Right ventricle myocardium inferior (tissue), 1 donor: ENCODE measurements at regions not wholly inside any gene's neighbourhood (a gene's known extent, or its start where the extent isn't known, plus 50 kb on each side); places are given as distances from the start of the nearest gene placed in this dataset.
A peak's percentile ranks its signal among the peaks of the same experiment; 100 is the strongest.
"Not testable (repeated sequence)": the region's sequence is repeated elsewhere in the genome, so short reads cannot be mapped to it uniquely, and the experiment has no call there.

Source experiments
- ATAC-seq: fragments of 200-7000 bp; cut with Tn5 transposase; one replicate; pipeline ENCODE4 v1.9.1; 2020; ENCODE audit warnings: mild to moderate bottlenecking, moderate library complexity
- DNase-seq: peaks from one replicate; pipeline ENCODE4 v3.0.0; 2021; ENCODE audit errors: missing footprints
- intact Hi-C: fragments of 100-400 bp; cut with DNase I; formaldehyde crosslinking; loops from one replicate; pipeline ENCODE4 v1.11.0; 2022
- donor health status: DM: no; HTN: yes; CAD: no; lungs with severe emphysema.

DNA sequence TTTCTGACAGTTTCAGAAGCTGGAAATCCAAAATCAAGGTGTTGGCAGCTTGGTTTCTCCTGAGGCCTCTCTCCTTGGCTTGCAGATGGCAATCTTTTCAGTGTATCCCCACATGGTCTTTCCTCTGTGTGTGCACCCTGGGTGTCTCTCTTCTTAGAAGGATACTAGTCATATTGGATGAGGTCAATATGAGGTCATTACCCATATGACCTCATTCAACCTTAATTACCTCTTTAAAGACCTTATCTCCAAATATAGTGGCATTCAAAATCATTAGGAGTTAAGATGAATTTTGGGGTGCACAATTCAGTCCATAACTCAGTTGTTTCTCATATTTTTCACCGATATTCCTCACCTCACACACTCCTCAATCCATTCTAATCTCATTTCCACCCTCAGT is 92.4 kb upstream of the TGM3 start:
- intact Hi-C loops = no loop called here
- DNase-seq (no peak), ATAC-seq (no peak)

DNA sequence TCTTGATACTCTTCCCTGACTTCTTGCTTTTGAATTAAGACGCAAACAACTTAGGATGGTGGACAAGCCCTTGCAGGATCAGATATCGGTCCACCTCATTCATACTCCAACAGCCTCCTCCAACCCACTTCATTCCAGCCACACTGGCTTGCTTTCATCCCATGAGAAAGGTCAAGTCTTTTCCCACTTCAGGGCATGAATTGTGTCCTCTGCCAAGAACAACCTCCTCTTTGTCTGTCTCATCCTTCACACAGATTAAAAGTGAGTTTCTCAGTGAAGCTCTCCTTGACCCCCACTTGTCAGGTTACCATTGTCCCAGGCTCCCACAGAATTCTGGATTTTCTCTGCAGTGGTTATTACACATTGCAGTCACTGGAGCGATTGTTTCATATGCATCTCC is 91.8 kb upstream of the TGM3 start:
- DNase-seq (no peak), ATAC-seq (no peak)
- intact Hi-C loops = no loop called here

DNA sequence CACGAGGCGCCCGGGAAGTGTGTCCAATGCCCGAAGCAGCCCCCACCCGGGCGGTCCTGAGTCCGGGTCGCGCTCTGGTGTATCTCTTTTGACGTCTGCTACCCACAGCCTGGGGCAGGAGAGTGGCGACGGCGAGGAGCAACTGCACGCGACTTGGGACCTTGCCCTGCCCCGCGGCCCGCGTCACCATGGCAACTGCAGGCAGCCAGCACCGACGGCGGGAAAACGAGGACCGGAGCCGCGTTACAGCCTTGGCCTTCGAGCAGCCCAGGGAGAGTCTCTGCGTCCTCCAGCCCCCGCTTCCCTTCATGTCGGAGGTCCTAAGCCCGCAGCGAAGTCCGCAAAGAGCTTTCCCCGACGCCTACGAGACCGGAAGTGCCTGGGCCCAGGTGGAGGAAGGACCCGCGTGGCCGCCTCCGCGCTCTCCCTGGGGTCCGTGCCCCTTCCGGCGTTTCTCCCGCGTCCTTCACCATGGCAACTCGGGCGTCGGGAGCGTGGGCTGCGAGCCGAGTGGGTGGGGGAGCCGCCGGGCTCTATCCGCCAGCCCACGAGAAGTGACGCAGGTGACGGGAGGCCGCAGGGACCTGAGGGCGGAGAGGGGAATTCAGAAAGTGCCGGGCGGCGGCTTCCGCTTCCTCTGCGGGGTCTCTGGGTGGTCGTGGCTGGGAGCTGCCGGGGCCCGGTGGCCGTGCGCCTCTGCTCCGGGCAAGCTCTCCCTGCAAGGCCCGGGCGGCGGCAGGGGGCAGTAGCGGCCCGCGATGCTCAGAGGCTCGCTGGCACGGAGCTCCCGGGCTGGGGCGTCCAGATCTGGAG is 88.6 kb upstream of the TGM3 start:
- peak; percentile 82 for ATAC-seq
- DNase-seq = peak; percentile 91
- intact Hi-C loops = loop anchor here (5.0 kb wide), 1 partner anchor 245 kb away; no protein-coding TSS in a partner anchor

DNA sequence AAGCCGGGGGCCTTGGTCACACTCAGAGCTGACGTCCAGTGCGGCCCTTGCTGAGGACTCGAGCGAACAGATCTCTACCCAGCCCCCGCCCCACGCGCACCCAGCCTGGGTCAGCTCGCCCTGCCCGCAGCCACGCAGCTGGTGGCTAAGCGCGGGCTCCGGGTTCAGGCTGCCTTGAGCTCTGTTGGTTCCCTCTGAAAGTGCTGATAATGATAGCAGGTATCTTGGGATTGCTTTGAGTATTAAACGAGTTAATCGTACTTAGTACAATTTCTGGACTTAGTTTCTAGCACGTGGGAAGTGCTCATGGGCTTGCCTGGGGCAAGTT is 88.1 kb upstream of the TGM3 start:
- no peak for ATAC-seq
- intact Hi-C loops = loop anchor here (5.0 kb wide), 1 partner anchor 245 kb away; no protein-coding TSS in a partner anchor
- no peak for DNase-seq

DNA sequence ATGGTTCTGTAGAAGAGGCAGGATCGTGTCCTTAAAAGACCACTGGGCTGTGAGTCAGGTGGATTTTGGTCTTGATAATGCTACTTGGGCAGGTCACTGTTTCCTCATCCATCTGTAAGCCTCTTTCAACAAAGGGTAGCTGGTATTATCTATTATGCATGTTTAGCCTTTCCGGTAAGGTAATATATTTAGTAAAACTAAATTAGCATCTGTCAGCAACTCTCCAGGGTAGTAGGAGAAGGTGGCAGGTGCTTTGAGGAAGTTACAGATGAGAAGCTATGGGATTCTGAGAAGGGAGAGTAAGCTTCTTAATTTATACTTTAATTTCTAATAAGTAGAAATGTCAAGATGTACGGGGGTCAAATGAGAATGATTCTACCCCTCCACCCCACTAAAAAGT is 86.9 kb upstream of the TGM3 start:
- intact Hi-C loops = loop anchor here (5.0 kb wide), 1 partner anchor 243 kb away; no protein-coding TSS in a partner anchor
- DNase-seq (no peak), ATAC-seq (no peak)

DNA sequence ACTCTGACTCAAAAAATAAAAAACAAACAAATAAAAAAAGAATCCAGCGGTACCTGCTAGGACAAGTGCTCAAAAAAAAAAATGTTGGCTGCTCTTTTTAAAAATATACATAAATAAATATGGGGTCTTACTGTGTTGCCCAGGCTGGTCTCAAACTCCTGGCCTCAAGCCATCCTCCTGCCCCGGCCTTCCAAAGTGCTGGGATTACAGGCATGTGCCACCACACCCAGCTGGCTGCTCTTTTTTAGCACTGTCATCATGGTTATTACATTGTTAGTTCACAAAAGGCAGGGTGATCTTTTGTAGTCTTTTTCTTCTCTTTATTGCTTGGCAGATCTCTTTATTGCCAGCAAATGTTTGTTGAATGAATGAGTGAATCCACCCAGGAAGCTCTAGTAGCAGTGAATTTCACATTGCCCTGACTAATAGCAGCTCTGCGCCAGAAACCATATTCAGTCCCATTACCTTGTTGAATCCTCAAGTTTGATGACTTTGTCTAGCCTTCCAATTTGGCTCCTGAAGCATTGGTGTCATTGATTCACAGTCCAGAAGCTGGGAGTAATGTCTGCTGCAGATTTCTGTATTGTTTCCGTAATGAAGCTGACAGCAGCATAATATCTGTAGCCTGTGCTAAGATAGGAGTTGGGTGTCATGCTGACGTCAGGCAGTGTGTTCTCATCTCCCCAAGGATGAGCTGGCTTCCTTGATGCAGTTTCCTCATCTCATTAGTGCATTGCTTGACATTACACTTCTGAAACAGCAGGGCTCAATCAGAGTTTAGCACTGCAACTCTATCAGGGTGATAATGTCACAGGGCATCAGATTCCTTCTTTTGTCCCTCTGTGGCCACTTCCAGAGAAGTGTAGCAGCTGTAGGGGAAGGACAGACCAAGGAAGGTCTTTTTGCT is 84.9 kb upstream of the TGM3 start:
- intact Hi-C loops = no loop called here
- ATAC-seq = peak; percentile 88
- peak; percentile 70 for DNase-seq

DNA sequence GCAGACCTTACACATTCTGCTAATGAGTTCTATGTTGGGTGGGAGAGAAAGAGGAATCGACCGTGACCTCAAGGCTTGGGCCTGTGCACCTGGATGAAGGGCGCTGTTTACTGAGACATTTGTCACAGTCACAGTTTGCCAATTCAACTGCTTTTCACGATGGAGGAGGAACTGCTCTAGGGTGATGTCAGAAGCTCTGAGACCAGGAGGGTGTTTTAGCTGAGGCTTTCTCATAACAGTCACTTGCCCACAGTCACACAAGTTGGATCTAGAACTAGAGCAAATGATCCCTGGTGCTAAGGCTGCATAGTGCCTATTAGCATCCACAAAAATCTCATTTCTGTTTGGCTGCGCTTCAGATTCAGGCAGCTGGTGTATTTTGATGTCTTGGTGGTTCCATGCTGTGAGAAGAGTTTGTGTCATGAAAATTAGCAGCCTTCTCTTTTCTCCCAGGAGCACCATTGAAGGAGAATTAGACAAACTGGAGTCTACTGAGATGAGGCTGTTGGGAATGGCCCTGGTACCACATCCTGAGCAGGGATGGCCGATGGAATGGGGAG is 83.3 kb upstream of the TGM3 start:
- DNase-seq (no peak), ATAC-seq (no peak)
- intact Hi-C loops = no loop called here

DNA sequence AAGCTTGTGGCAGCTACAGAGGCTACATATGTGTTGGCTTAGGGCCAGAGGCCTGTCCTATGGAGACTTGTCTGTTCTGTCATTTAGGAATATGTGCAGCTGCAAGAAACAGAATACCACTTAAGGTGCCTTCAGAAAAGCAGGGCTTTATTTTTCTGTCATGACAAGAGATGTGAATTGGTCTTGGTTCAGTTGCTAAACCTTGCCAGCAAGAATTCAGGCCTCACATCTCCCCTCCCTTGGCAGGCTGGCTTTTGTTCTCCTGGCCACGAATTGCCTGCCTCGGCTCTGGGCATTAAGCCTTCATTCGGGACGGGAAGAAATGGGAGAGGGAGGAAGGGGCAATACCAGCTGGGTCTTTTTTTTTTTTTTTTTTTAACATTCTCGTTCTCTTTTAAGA is 82.4 kb upstream of the TGM3 start:
- DNase-seq = no peak
- intact Hi-C loops = no loop called here
- ATAC-seq = no peak

DNA sequence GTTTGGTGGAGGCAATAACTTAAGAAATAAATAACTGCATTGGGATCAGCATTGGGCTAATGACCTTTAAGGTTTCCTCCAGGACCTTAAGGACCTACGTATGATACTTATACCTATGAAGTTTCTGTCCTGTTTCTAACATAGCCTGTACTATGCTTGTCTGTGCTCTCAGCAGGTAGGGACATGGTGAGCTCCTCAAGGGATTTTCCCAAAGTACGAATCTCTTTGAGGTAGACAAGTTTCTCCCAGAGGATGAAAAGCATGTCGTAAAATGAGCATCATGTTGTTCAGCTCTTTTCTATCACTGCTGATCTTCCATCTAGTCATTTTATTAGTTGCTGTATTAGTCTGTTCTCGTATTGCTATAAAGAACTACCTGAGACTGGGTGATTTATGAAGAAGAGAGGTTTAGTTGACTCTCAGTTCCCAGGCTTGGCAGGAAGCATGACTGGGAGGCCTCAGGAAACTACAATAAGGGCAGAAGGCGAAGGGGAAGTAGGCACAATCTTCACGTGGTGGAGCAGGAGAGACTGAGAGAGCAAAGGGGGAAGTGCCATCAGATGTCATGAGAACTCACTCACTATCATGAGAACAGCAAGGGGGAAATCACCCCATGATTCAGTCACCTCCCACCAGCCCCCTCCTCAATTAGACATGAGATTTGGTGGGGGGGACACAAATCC is 77.8 kb upstream of the TGM3 start:
- DNase-seq (no peak), ATAC-seq (peak; percentile 54)
- intact Hi-C loops = no loop called here

DNA sequence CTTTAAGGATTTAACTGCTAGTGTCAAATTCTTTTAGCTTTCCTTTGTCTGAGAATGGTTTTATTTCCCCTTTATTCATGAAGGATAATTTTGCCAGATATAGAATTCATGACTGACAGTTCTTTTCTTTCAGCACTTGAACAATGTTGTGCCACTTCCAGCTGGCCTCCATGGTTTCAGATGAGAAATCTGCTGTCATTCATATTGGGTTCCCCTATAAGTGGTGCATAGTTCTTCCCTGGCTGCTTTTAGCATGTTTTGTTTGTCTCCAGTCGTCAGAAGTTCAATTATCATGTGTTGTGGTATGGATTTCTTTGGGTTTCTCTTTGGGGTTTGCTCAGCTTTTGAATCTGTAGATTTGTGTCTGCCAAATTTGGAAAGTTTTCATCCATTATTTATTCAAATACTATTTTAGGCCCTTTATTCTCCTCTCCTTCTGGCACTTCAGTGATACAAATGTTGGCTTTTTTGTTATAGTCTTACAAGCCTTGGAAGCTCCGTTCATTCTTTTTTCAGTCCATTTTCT is 76.3 kb upstream of the TGM3 start:
- DNase-seq (no peak), ATAC-seq (no peak)
- intact Hi-C loops = no loop called here

DNA sequence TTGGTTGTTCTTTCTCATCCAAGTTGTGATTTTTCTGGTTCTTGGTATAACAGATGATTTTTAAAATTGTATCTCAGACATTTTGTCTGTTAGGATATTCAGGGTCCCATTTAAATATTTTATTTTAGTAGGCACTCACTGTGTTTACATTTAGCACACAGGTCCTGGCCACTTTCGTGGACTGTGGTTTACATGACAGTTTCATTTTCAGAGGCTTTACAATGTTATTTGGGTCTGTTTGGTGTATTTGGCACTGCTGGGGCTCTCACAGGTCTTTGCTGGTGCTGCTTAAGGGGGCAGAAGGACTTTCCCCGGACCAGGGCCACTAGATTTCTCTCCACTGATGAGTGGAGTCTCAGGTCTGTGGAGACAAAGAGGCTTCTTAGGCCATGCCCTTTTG is 75.5 kb upstream of the TGM3 start:
- intact Hi-C loops = no loop called here
- ATAC-seq = no peak
- no peak for DNase-seq

DNA sequence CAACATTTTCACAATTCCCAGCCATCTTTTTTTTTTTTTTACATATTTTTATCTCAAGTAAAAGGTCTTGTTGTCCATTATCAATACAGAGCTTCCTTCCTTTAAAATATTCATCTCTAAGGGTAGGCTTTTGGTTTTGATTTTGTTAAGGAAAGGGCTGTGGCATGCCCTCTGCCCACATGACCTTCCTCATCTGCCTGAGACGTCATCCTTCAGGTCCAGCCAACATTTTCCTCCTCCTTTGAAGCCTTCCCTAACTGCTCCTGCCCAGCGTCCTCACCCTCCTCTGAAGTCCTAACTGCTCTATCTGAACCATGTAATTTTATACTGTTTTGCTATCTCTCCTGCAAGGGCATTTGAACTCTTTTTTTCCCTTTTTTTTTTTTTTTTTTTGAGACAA is 73.9 kb upstream of the TGM3 start:
- ATAC-seq = no peak
- intact Hi-C loops = no loop called here
- no peak for DNase-seq

DNA sequence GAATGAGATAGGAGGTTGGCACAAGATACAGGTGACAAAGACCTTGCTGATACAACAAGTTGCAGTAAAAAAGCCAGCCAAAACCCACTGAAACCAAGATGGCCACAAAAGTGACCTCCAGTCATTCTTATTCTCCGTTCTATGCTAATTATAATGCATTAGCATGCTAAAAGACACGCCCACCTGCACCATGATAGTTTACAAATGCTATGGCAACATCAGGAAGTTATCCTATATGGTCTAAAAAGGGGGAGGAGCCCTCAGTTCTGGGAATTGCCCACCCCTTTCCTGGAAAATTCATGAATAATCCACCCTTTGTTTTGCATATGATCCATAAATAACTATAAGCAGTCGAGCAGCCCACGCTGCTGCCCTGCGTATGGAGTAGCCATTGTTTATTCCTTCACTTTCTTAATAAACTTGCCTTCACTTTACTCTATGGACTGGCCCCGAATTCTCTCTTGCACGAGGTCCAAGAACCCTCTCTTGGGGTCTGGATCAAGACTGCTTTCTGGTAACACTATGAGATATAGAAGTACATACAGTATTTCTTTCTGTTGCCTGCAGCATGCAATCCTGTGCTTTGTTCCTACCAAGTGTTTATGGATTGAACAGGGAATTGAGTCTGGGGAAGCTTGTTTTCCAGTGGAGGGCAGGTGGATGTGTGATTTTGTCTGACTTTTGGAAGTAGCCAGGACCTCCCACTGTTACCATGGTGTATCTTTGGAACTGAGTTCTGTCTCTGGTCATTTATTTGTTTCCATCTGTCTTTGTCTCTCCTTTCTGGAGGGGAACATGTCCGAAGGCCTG is 72.0 kb upstream of the TGM3 start:
- no peak for DNase-seq
- intact Hi-C loops = no loop called here
- ATAC-seq = no peak

DNA sequence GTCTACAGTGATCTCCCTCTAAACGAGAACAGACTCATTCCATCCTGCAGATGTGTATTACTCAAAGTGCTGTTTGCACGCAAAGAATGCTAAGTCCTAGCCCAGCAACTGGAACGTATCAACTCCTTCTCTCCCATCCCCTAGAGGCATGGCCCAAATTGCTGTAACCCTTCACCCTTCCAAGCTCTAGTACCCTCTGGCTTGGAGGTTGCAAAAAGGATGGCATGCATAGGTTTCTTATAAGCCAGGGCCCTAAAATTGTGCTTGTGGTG is 71.5 kb upstream of the TGM3 start:
- intact Hi-C loops = no loop called here
- ATAC-seq (no peak), DNase-seq (no peak)

DNA sequence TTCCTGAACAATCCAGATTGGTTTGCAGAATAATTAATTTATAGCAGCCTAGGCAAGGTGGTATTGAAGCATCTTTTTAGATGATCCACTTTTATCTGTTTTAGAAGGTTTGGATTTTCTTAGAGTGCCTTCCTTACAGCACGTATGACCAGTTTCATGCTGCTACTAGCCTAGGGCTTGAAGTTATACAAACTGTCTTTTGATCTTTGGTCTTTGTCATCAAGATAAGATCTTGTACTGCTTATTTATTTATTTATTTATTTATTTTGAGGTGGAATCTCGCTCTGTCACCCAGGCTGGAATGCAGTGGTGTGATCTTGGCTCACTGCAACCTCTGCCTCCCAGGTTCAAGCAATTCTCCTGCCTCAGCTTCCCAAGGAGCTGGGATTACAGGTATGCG is 68.5 kb upstream of the TGM3 start:
- ATAC-seq = not testable (repeated sequence)

DNA sequence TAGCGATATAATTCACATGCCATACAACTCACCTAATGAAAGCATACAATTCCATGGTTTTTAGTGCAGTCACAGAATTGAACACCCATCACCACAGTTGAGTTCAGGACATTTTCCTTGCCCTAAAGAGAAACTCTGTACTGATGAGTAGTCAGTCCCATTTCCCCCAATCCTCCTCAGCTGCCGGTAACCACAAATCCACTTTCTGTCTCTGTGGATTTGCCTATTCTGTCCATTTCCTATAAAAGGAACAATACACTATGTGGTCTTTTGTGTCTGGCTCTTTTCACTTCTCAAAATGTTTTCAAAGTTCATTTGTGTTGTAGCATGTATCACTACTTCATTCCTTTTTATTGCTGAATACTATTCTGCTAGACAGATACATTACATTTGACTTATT is 67.9 kb upstream of the TGM3 start:
- no peak for DNase-seq
- ATAC-seq = no peak
- intact Hi-C loops = no loop called here

More for the DNA sequence above, 68.5 kb upstream of the TGM3 start:
- intact Hi-C loops, DNase-seq: not testable (repeated sequence)

DNA sequence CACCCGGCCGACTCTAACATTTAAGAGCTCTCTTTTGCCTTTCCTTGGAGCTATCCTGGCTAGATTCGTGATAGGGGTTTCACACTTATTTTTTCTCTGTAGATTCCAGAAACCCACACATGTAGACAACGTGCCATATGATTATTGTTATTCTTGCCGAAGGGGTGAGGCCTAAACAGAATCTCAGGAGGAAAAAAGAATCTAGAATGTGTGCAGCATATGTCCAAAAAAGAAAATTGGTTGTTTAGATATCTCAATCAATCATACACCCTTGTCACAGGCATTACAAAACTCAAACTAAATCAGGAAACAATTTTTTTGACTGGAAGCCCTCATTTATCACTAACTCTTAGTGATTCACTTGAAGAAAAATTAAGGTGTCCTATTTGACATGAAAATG is 66.9 kb upstream of the TGM3 start:
- DNase-seq (no peak), ATAC-seq (no peak)
- intact Hi-C loops = no loop called here

DNA sequence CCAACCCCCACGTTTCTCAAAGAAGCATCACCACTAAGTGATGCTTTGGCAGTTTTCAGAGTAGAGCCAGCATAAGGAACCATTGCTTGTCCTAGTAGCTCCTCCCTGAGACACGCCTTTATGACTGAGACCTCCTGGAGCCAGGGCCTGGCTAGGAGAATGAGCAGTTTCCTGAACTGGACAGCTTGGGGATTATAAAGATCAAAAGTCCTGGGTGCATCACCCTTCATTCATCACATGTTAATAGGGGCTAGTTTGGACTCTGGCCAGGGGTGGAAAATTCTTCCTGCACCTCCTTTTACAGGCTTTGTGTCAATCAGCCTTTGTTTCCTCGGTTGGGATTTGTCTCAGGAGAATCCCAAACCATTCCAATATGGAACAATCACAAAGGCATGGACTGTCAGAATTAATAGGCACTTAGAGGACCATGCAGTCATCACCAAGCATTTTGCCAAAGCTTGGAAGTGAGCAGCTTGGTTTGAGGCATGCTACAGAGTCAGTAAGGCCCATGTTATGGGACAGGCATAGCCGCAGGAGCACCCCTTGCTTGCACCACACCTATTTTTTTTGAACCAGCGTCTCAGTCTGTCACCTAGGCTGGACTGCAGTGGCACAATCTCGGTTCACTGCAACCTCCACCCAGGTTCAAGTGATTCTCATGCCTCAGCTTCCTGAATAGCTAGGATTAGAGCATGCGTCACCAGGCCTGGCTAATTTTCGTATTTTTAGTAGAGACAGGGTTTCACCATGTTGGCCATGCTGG is 64.9 kb upstream of the TGM3 start:
- ATAC-seq (no peak), DNase-seq (no peak)
- intact Hi-C loops = no loop called here
